Astrocyte (in vitro differentiated cells and primary cell): ENCODE measurements at regions not wholly inside any gene's neighbourhood (a gene's known extent, or its start where the extent isn't known, plus 50 kb on each side); places are given as distances from the start of the nearest gene placed in this dataset.

Source experiments
- DNase-seq: peaks from one replicate; pipeline ENCODE4 v3.0.0-alpha.2; 2010; ENCODE audit warnings: low read depth
- FAIRE-seq: peaks from 2 replicates; lab custom pipeline; 2011; peaks lifted over from hg19 to GRCh38; lab: Jason Lieb, UNC
- H2AFZ ChIP-seq: 2 replicates; pipeline ENCODE4 v1.6.0; 2012; ENCODE audit warnings: low read depth, low read length, inconsistent platforms
- H3K27ac ChIP-seq: 2 replicates; pipeline ENCODE4 v1.5.1; 2011; ENCODE audit warnings: low read depth, low read length, inconsistent platforms
- H3K27me3 ChIP-seq: 2 replicates; pipeline ENCODE4 v1.6.0; 2011; ENCODE audit warnings: low read length, inconsistent platforms; ENCODE audit not compliant: insufficient read depth
- H3K36me3 ChIP-seq: 2 replicates; pipeline ENCODE4 v1.5.1; 2011; ENCODE audit warnings: low read length, inconsistent platforms; ENCODE audit not compliant: insufficient read depth
- H3K4me1 ChIP-seq: 2 replicates; pipeline ENCODE4 v1.5.1; 2011; ENCODE audit warnings: low read length, inconsistent platforms; ENCODE audit not compliant: insufficient read depth
- H3K4me2 ChIP-seq: 2 replicates; pipeline ENCODE4 v1.6.0; 2012; ENCODE audit warnings: low read length, inconsistent platforms
- H3K4me3 ChIP-seq: 2 replicates; pipeline ENCODE4 v1.5.1; 2011; ENCODE audit warnings: low read depth, mild to moderate bottlenecking, low read length, inconsistent platforms; ENCODE audit not compliant: insufficient read depth
- H3K79me2 ChIP-seq: 2 replicates; pipeline ENCODE4 v1.6.0; 2012; ENCODE audit warnings: mild to moderate bottlenecking, low read length, inconsistent platforms; ENCODE audit not compliant: insufficient read depth
- H3K9ac ChIP-seq: 2 replicates; pipeline ENCODE4 v1.6.0; 2012; ENCODE audit warnings: mild to moderate bottlenecking, low read length, inconsistent platforms
- H3K9me3 ChIP-seq: 2 replicates; pipeline ENCODE4 v1.5.1; 2012; ENCODE audit warnings: low read depth, mild to moderate bottlenecking, low read length, inconsistent platforms; ENCODE audit not compliant: insufficient read depth
- H4K20me1 ChIP-seq: 2 replicates; pipeline ENCODE4 v1.6.0; 2012; ENCODE audit warnings: low read length, inconsistent platforms; ENCODE audit not compliant: insufficient read depth
- H3K27ac Mint-ChIP-seq: one replicate; pipeline ENCODE4 v1.8.0; 2021; ENCODE audit warnings: mild to moderate bottlenecking, mixed read lengths; ENCODE audit not compliant: unreplicated experiment
- H3K27me3 Mint-ChIP-seq: one replicate; pipeline ENCODE4 v1.8.0; 2021; ENCODE audit warnings: low read depth, mixed read lengths; ENCODE audit not compliant: unreplicated experiment
- H3K36me3 Mint-ChIP-seq: one replicate; pipeline ENCODE4 v1.8.0; 2021; ENCODE audit warnings: low read depth, mixed read lengths; ENCODE audit not compliant: unreplicated experiment
- H3K4me1 Mint-ChIP-seq: one replicate; pipeline ENCODE4 v1.8.0; 2021; ENCODE audit warnings: low read depth, mixed read lengths; ENCODE audit not compliant: unreplicated experiment
- H3K4me3 Mint-ChIP-seq: one replicate; pipeline ENCODE4 v1.8.0; 2021; ENCODE audit warnings: mild to moderate bottlenecking, moderate library complexity, mixed read lengths; ENCODE audit not compliant: unreplicated experiment
- H3K9me3 Mint-ChIP-seq: one replicate; pipeline ENCODE4 v1.8.0; 2021; ENCODE audit warnings: mild to moderate bottlenecking, mixed read lengths; ENCODE audit not compliant: unreplicated experiment
- EZH2 ChIP-seq: IDR thresholded peaks from 2 replicates; pipeline ENCODE4 v1.6.1; 2012; ENCODE audit warnings: mild to moderate bottlenecking, low read length, inconsistent platforms; ENCODE audit not compliant: insufficient read depth
- TF ChIP-seq, protein P1 (sequence below): IDR thresholded peaks from 2 replicates; pipeline ENCODE4 v1.5.1; 2011; ENCODE audit warnings: low read depth, mild to moderate bottlenecking, inconsistent platforms, low read length, moderate library complexity; ENCODE audit not compliant: insufficient read depth

DNA sequence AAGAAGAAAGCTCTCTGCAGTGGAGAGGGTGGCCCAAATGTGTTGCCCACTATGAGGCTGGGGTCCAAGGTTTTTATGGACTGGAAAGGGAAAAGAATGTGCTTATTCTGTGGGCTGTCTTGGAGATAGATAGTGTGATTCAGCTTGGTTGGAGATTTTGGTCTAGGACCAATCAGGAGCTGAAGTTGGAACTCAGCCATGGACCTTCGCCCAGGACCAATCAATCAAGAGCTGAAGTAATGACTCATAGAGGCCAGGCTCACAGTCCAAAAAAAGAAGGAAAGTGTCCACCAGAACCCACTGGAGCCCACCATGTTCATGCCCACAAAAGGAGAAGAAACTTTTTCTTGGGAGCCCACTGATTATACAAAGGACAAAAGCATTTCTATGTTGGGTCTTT, 369.5 kb downstream of the UBE2NL start:
- H3K4me1 ChIP-seq: no peaks in the 10 kb centered on the region
- no peak for DNase-seq
- H3K4me1 Mint-ChIP-seq: no peaks in the 10 kb centered on the region
- H3K27ac Mint-ChIP-seq: no peak overlapping the region
- no peaks in the 10 kb centered on the region for H3K36me3 ChIP-seq
- no peaks in the 10 kb centered on the region for H3K79me2 ChIP-seq
- H3K9me3 Mint-ChIP-seq: peaks cover 3% of the 10 kb centered on the region
- no peaks in the 10 kb centered on the region for H3K27me3 ChIP-seq
- no peak overlapping the region for H2AFZ ChIP-seq
- H3K9ac ChIP-seq: no peak overlapping the region
- no peaks in the 10 kb centered on the region for H4K20me1 ChIP-seq
- no peak overlapping the region for H3K27ac ChIP-seq
- no peak overlapping the region for H3K4me3 ChIP-seq
- no peak for TF ChIP-seq EZH2
- TF ChIP-seq, protein P1, sequence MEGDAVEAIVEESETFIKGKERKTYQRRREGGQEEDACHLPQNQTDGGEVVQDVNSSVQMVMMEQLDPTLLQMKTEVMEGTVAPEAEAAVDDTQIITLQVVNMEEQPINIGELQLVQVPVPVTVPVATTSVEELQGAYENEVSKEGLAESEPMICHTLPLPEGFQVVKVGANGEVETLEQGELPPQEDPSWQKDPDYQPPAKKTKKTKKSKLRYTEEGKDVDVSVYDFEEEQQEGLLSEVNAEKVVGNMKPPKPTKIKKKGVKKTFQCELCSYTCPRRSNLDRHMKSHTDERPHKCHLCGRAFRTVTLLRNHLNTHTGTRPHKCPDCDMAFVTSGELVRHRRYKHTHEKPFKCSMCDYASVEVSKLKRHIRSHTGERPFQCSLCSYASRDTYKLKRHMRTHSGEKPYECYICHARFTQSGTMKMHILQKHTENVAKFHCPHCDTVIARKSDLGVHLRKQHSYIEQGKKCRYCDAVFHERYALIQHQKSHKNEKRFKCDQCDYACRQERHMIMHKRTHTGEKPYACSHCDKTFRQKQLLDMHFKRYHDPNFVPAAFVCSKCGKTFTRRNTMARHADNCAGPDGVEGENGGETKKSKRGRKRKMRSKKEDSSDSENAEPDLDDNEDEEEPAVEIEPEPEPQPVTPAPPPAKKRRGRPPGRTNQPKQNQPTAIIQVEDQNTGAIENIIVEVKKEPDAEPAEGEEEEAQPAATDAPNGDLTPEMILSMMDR: no peak
- FAIRE-seq: no peak
- no peak overlapping the region for H3K4me3 Mint-ChIP-seq
- no peak overlapping the region for H3K4me2 ChIP-seq
- no peaks in the 10 kb centered on the region for H3K36me3 Mint-ChIP-seq
- no peaks in the 10 kb centered on the region for H3K9me3 ChIP-seq
- H3K27me3 Mint-ChIP-seq: no peaks in the 10 kb centered on the region

DNA sequence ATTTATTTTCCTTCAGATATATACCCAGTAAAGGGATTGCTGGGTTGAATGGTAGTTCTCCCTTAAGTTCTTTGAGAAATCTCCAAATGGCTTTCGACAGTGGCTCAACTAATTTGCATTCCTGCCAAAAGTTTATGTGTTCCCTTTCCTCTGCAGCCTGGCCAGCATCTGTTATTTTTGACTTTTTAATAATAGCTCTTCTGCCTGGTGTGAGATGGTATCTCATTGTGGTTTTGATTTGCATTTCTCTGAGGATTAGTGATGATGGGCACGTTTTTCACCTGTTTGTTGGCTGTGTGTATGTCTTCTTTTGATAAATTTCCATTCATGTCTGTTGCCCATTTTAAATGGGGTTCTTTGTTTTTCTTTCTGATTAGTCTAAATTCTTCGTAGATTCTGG, 375.2 kb downstream of the UBE2NL start:
- H3K27ac ChIP-seq: no peak overlapping the region
- H3K9me3 Mint-ChIP-seq: peaks cover 4% of the 10 kb centered on the region
- no peaks in the 10 kb centered on the region for H3K4me1 Mint-ChIP-seq

DNA sequence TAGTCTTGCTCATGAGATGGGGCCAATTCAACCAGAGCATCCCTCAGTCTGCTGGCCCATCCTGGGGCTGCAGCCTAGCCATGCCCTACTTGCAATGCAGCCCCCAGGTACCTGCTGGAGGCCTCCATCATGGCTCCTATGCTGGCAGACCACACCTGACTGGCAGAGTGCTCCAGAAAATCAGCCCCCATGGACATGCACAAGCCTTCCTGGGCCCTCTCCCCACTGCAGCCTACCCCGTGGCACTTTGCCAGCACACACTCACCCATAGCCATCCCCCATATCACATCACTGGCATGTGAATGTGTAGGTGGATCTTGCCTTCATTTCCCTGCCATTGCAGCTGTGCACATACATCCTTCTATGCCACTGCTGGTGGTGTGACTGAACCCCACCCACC, 381.8 kb downstream of the UBE2NL start:
- FAIRE-seq (no peak), DNase-seq (no peak)
- Histone ChIP-seq H3K27me3 (no peaks in the 10 kb centered on the region), H3K27ac (no peak overlapping the region), H3K79me2 (no peaks in the 10 kb centered on the region), H4K20me1 (no peaks in the 10 kb centered on the region), H3K36me3 (no peaks in the 10 kb centered on the region), H3K4me1 (no peaks in the 10 kb centered on the region), H3K9me3 (no peaks in the 10 kb centered on the region), H3K4me3 (no peak overlapping the region), H2AFZ (no peak overlapping the region), H3K9ac (no peak overlapping the region), H3K4me2 (no peak overlapping the region)
- Mint-ChIP-seq H3K27me3 (no peaks in the 10 kb centered on the region), H3K4me1 (no peaks in the 10 kb centered on the region), H3K27ac (no peak overlapping the region), H3K4me3 (no peak overlapping the region), H3K36me3 (no peaks in the 10 kb centered on the region), H3K9me3 (peaks cover 5% of the 10 kb centered on the region)
- TF ChIP-seq, protein P1: no peak
- TF ChIP-seq EZH2: no peak

More for the DNA sequence above, 375.2 kb downstream of the UBE2NL start:
- H3K4me3 Mint-ChIP-seq: no peak overlapping the region
- no peaks in the 10 kb centered on the region for H3K27me3 ChIP-seq
- H3K4me1 ChIP-seq: no peaks in the 10 kb centered on the region
- no peak overlapping the region for H3K9ac ChIP-seq
- no peak overlapping the region for H3K4me2 ChIP-seq
- FAIRE-seq (peak; percentile 54), DNase-seq (no peak)
- H3K27ac Mint-ChIP-seq: no peak overlapping the region
- no peaks in the 10 kb centered on the region for H3K9me3 ChIP-seq
- no peaks in the 10 kb centered on the region for H4K20me1 ChIP-seq
- no peak for TF ChIP-seq EZH2
- TF ChIP-seq, protein P1: no peak
- no peak overlapping the region for H2AFZ ChIP-seq
- no peaks in the 10 kb centered on the region for H3K27me3 Mint-ChIP-seq
- no peaks in the 10 kb centered on the region for H3K36me3 Mint-ChIP-seq
- no peaks in the 10 kb centered on the region for H3K36me3 ChIP-seq
- H3K79me2 ChIP-seq: no peaks in the 10 kb centered on the region
- H3K4me3 ChIP-seq: no peak overlapping the region
